Right lobe of liver (tissue), 4 donors: ENCODE measurements at regions not wholly inside any gene's neighbourhood (a gene's known extent, or its start where the extent isn't known, plus 50 kb on each side); places are given as distances from the start of the nearest gene placed in this dataset.

Experiments
- CTCF ChIP-seq, 4 donors: fragments of 200-600 bp in 3 of 4; fragments of 450-650 bp in 1 of 4; IDR thresholded peaks; one replicate each; pipeline versions ENCODE4 v1.5.1 to v1.8.0; 2016 to 2022; ENCODE audit warnings: antibody characterized with exemption in 4 of 4, mild to moderate bottlenecking in 2 of 4
- POLR2A ChIP-seq: fragments of 450-650 bp; IDR thresholded peaks from one replicate; pipeline ENCODE4 v1.6.1; 2017; ENCODE audit warnings: antibody characterized with exemption, mild to moderate bottlenecking
- donor health status: DM: no; HTN: no; CAD: no.
- donor health status: DM: no; HTN: no; CAD: no.
- donor health status: DM: no; HTN: yes; CAD: no.

GRCh38 chr18:44473394-44474066 is 207.2 kb upstream of the SETBP1 start:
- TF ChIP-seq CTCF (IDR thresholded peaks at IDR 0.05) (no peak), POLR2A (no peak)
